ENCODE measurements at regions not wholly inside any gene's neighbourhood (a gene's known extent, or its start where the extent isn't known, plus 50 kb on each side); places are given as distances from the start of the nearest gene placed in this dataset.
A peak's percentile ranks its signal among the peaks of the same experiment; 100 is the strongest.

- no peak overlapping the region for H3K27ac Mint-ChIP-seq
- H3K4me1 Mint-ChIP-seq (ENCODE audit: unreplicated experiment) = peaks cover 13% of the 10 kb centered on the region
- no peak for TF ChIP-seq CTCF (conservative IDR thresholded peaks at IDR 0.05)
- no peak overlapping the region for H3K4me3 Mint-ChIP-seq
- H3K27me3 Mint-ChIP-seq = peaks cover 6% of the 10 kb centered on the region
- no peaks in the 10 kb centered on the region for H3K9me3 Mint-ChIP-seq
- H3K36me3 Mint-ChIP-seq = no peaks in the 10 kb centered on the region
- no peak for DNase-seq (ENCODE audit: extremely low spot score, unreplicated experiment)
These were observed 128.2 kb upstream of the CXCR4 start for GRCh38 chr2:136246086-136246669.

GRCh38 chr2:136245211-136245610 is 127.3 kb upstream of the CXCR4 start:
- H3K4me1 Mint-ChIP-seq (ENCODE audit: unreplicated experiment) = peaks cover 10% of the 10 kb centered on the region
- peaks cover 6% of the 10 kb centered on the region for H3K27me3 Mint-ChIP-seq
- H3K4me3 Mint-ChIP-seq = no peak overlapping the region
- H3K9me3 Mint-ChIP-seq = no peaks in the 10 kb centered on the region
- no peaks in the 10 kb centered on the region for H3K36me3 Mint-ChIP-seq
- DNase-seq (ENCODE audit: extremely low spot score, unreplicated experiment) = no peak
- TF ChIP-seq CTCF (conservative IDR thresholded peaks at IDR 0.05) = no peak
- peak overlapping the region; percentile 65 for H3K27ac Mint-ChIP-seq

- DNase-seq (ENCODE audit: extremely low spot score, unreplicated experiment) = no peak
- H3K36me3 Mint-ChIP-seq = no peaks in the 10 kb centered on the region
- no peak overlapping the region for H3K4me3 Mint-ChIP-seq
- no peak for TF ChIP-seq CTCF (conservative IDR thresholded peaks at IDR 0.05)
- peaks cover 9% of the 10 kb centered on the region for H3K4me1 Mint-ChIP-seq (ENCODE audit: unreplicated experiment)
- H3K27ac Mint-ChIP-seq = no peak overlapping the region
- H3K27me3 Mint-ChIP-seq = peaks cover 6% of the 10 kb centered on the region
- H3K9me3 Mint-ChIP-seq = no peaks in the 10 kb centered on the region
These were observed 126.6 kb upstream of the CXCR4 start for GRCh38 chr2:136244536-136244885.

- no peak overlapping the region for H3K27ac Mint-ChIP-seq
- H3K36me3 Mint-ChIP-seq = no peaks in the 10 kb centered on the region
- H3K27me3 Mint-ChIP-seq = peaks cover 3% of the 10 kb centered on the region
- H3K4me3 Mint-ChIP-seq = no peak overlapping the region
- no peaks in the 10 kb centered on the region for H3K9me3 Mint-ChIP-seq
- H3K4me1 Mint-ChIP-seq (ENCODE audit: unreplicated experiment) = peaks cover 7% of the 10 kb centered on the region
- no peak for DNase-seq (ENCODE audit: extremely low spot score, unreplicated experiment)
- no peak for TF ChIP-seq CTCF (conservative IDR thresholded peaks at IDR 0.05)
These were observed 125.9 kb upstream of the CXCR4 start for GRCh38 chr2:136243638-136244535.

- H3K9me3 Mint-ChIP-seq = no peaks in the 10 kb centered on the region
These were observed 124.8 kb upstream of the CXCR4 start for GRCh38 chr2:136242687-136243277.

More at GRCh38 chr2:136242687-136243277, 124.8 kb upstream of the CXCR4 start:
- DNase-seq (ENCODE audit: extremely low spot score, unreplicated experiment) = no peak
- H3K27ac Mint-ChIP-seq = no peak overlapping the region
- no peaks in the 10 kb centered on the region for H3K27me3 Mint-ChIP-seq
- no peaks in the 10 kb centered on the region for H3K36me3 Mint-ChIP-seq
- H3K4me3 Mint-ChIP-seq = no peak overlapping the region
- peaks cover 9% of the 10 kb centered on the region for H3K4me1 Mint-ChIP-seq (ENCODE audit: unreplicated experiment)
- no peak for TF ChIP-seq CTCF (conservative IDR thresholded peaks at IDR 0.05)

Measured in type B pancreatic cell (in vitro differentiated cells).